ENCODE measurements at regions not wholly inside any gene's neighbourhood (a gene's known extent, or its start where the extent isn't known, plus 50 kb on each side); places are given as distances from the start of the nearest gene placed in this dataset.

GRCh38 chr3:15882577-15882976 is 84.8 kb upstream of the ANKRD28 start:
- Histone ChIP-seq H3K4me3 (ENCODE audit: low read depth, low read length) (no peak overlapping the region), H3K27me3 (ENCODE audit: control insufficient read depth, insufficient read depth, low read length) (no peaks in the 10 kb centered on the region), H3K36me3 (ENCODE audit: control insufficient read depth, insufficient read depth, low read length) (no peaks in the 10 kb centered on the region)
- CTCF ChIA-PET = interaction anchor here (1.0 to 2.0 kb wide), 3 partner anchors 15 to 296 kb away, joined by 3 to 5 read pairs (median 4); no protein-coding TSS in a partner anchor
- POLR2A ChIA-PET = no interaction called here
- no peak for TF ChIP-seq CTCF (IDR thresholded peaks at IDR 0.05; ENCODE audit: insufficient read depth, low read depth, low read length)
- no peak for DNase-seq (ENCODE audit: low read depth)

DNA sequence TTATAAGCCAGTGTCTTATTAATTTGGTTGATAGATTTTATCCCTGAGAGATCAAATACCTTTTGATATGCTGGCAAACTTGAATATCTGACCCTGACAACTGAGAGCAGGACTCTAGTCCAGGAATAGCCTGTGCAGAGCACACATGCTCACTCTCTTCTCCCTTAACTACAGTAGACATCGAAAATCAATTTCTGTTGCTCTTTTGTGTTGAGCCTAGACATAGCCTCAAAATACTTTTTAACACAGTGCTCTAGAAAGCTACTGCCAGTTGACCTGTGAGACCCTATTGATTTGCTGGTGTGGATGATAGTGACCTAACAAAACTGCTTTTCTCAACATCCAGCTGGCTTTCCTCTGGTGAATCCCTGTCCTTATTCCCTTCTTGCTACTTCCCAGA is 86.4 kb upstream of the ANKRD28 start:
- TF ChIP-seq CTCF (IDR thresholded peaks at IDR 0.05; ENCODE audit: insufficient read depth, low read depth, low read length) = no peak
- POLR2A ChIA-PET = no interaction called here
- Histone ChIP-seq H3K36me3 (ENCODE audit: control insufficient read depth, insufficient read depth, low read length) (no peaks in the 10 kb centered on the region), H3K27me3 (ENCODE audit: control insufficient read depth, insufficient read depth, low read length) (no peaks in the 10 kb centered on the region), H3K4me3 (ENCODE audit: low read depth, low read length) (no peak overlapping the region)
- CTCF ChIA-PET = interaction anchor here (1.1 kb wide), 1 partner anchor 11 kb away, joined by 4 read pairs; no protein-coding TSS in a partner anchor
- DNase-seq (ENCODE audit: low read depth) = no peak

DNA sequence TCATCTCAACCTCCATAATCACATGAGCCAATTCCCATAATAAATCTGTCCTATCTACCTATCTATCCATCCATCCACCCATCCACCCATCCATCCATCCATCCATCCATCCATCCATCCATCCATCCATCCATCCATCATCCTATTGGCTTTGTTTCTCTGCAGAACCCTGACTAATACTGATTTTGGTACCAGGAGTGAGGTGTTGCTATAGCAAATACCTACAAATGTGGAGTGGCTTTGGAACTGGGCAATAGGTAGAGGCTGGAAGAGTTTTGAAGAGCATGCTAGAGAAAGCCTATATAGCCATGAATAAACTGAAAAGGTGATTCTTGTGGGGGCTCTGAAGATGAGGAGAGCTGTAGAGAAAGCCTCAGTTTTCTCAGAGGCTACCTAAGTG is 88.7 kb upstream of the ANKRD28 start:
- ChIA-PET CTCF (no interaction called here), POLR2A (no interaction called here)
- DNase-seq (ENCODE audit: low read depth) = no peak
- TF ChIP-seq CTCF (IDR thresholded peaks at IDR 0.05; ENCODE audit: insufficient read depth, low read depth, low read length) = no peak
- H3K36me3 ChIP-seq (ENCODE audit: control insufficient read depth, insufficient read depth, low read length) = no peaks in the 10 kb centered on the region
- no peak overlapping the region for H3K4me3 ChIP-seq (ENCODE audit: low read depth, low read length)
- no peaks in the 10 kb centered on the region for H3K27me3 ChIP-seq (ENCODE audit: control insufficient read depth, insufficient read depth, low read length)

- Histone ChIP-seq H3K4me3 (ENCODE audit: low read depth, low read length) (no peak overlapping the region), H3K27me3 (ENCODE audit: control insufficient read depth, insufficient read depth, low read length) (no peaks in the 10 kb centered on the region), H3K36me3 (ENCODE audit: control insufficient read depth, insufficient read depth, low read length) (no peaks in the 10 kb centered on the region)
- DNase-seq (ENCODE audit: low read depth) = no peak
- no peak for TF ChIP-seq CTCF (IDR thresholded peaks at IDR 0.05; ENCODE audit: insufficient read depth, low read depth, low read length)
- ChIA-PET POLR2A (no interaction called here), CTCF (no interaction called here)
Observed at GRCh38 chr3:15887261-15887660, 89.5 kb upstream of the ANKRD28 start.

- no peak for TF ChIP-seq CTCF (IDR thresholded peaks at IDR 0.05; ENCODE audit: insufficient read depth, low read depth, low read length)
Observed at GRCh38 chr3:15889936-15890335, 92.2 kb upstream of the ANKRD28 start.

More at GRCh38 chr3:15889936-15890335, 92.2 kb upstream of the ANKRD28 start:
- POLR2A ChIA-PET = no interaction called here
- no peak for DNase-seq (ENCODE audit: low read depth)
- no peak overlapping the region for H3K4me3 ChIP-seq (ENCODE audit: low read depth, low read length)
- no peaks in the 10 kb centered on the region for H3K27me3 ChIP-seq (ENCODE audit: control insufficient read depth, insufficient read depth, low read length)
- CTCF ChIA-PET = no interaction called here
- no peaks in the 10 kb centered on the region for H3K36me3 ChIP-seq (ENCODE audit: control insufficient read depth, insufficient read depth, low read length)
